ENCODE measurements at regions not wholly inside any gene's neighbourhood (a gene's known extent, or its start where the extent isn't known, plus 50 kb on each side); places are given as distances from the start of the nearest gene placed in this dataset.

DNA sequence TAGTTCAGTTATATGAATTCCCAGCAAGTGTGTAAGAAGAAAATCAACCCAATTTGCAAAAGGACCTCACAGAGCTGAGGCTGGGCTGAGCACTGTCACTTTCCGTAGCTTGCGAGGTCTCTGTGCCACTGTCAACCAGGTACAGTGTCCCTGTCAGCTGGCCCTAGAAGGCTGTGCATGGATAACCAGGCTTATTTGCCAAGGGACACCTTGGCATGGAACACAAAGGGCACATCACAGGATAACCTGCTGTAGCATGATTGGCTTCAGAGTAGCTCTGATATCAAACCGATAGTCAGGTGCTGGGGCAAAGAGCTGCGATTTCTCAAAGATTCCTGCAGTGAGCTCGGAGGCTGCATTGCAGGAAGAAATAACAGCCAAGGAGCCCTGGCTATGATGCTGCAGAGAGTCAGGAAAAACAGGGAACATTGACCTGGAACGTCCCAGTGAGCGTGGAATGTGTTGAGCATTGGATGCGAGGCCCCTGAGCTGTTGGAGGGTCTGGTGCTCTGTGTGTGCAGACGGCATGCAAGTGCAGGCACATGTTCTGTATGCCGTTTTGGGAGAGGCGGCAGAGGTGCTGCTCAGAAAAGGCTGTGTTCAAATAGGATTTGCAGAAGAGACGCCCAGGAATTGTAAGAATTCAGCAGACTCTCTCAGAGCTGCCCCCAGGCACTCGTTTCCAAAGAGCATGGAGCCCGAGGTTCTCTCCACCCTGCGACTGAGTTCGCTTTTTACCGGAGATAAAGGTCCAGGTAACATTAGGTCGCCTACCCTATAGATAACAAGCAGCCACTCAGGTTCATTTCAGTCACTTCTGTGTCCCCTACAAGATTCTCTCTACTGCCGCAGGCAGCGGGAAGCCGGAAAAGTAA, 213.5 kb upstream of the IRS2 start:
- TF ChIP-seq POLR2A (IDR thresholded peaks at IDR 0.05), result no peak
- TF ChIP-seq, protein P1, sequence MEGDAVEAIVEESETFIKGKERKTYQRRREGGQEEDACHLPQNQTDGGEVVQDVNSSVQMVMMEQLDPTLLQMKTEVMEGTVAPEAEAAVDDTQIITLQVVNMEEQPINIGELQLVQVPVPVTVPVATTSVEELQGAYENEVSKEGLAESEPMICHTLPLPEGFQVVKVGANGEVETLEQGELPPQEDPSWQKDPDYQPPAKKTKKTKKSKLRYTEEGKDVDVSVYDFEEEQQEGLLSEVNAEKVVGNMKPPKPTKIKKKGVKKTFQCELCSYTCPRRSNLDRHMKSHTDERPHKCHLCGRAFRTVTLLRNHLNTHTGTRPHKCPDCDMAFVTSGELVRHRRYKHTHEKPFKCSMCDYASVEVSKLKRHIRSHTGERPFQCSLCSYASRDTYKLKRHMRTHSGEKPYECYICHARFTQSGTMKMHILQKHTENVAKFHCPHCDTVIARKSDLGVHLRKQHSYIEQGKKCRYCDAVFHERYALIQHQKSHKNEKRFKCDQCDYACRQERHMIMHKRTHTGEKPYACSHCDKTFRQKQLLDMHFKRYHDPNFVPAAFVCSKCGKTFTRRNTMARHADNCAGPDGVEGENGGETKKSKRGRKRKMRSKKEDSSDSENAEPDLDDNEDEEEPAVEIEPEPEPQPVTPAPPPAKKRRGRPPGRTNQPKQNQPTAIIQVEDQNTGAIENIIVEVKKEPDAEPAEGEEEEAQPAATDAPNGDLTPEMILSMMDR (IDR thresholded peaks at IDR 0.05), result no peak
